CD4-positive, alpha-beta T cell treated with Interleukin-17A for 1 hour (primary cell): ENCODE measurements at regions not wholly inside any gene's neighbourhood (a gene's known extent, or its start where the extent isn't known, plus 50 kb on each side); places are given as distances from the start of the nearest gene placed in this dataset.
A peak's percentile ranks its signal among the peaks of the same experiment; 100 is the strongest.

Experiments
- DNase-seq: peaks from one replicate; pipeline ENCODE4 v3.0.0-alpha.2; 2020

GRCh38 chr5:67435032-67435431 is 238.4 kb upstream of the CD180 start:
- no peak for DNase-seq

GRCh38 chr5:67434466-67434865 is 237.9 kb upstream of the CD180 start:
- DNase-seq = no peak

- DNase-seq = no peak
These were observed 236.0 kb upstream of the CD180 start for GRCh38 chr5:67432606-67433005.

- no peak for DNase-seq
These were observed 234.6 kb upstream of the CD180 start for GRCh38 chr5:67431191-67431590.

- DNase-seq = no peak
These were observed 231.3 kb upstream of the CD180 start for GRCh38 chr5:67427850-67428298.

GRCh38 chr5:67426961-67427849 is 230.6 kb upstream of the CD180 start:
- no peak for DNase-seq

GRCh38 chr5:67425514-67425913 is 228.9 kb upstream of the CD180 start:
- no peak for DNase-seq

GRCh38 chr5:67417839-67418238 is 221.2 kb upstream of the CD180 start:
- DNase-seq = no peak

GRCh38 chr5:67416986-67417385 is 220.4 kb upstream of the CD180 start:
- no peak for DNase-seq

GRCh38 chr5:67416133-67416937 is 219.7 kb upstream of the CD180 start:
- peak; percentile 11 for DNase-seq

- no peak for DNase-seq
These were observed 218.1 kb upstream of the CD180 start for GRCh38 chr5:67414712-67415111.

- no peak for DNase-seq
These were observed 217.1 kb upstream of the CD180 start for GRCh38 chr5:67413721-67414120.

GRCh38 chr5:67409126-67409777 is 212.7 kb upstream of the CD180 start:
- DNase-seq = no peak

GRCh38 chr5:67407979-67408378 is 211.4 kb upstream of the CD180 start:
- no peak for DNase-seq

- no peak for DNase-seq
These were observed 209.2 kb upstream of the CD180 start for GRCh38 chr5:67405755-67406154.

GRCh38 chr5:67405101-67405364 is 208.4 kb upstream of the CD180 start:
- no peak for DNase-seq

GRCh38 chr5:67404256-67405100 is 207.9 kb upstream of the CD180 start:
- DNase-seq = no peak

GRCh38 chr5:67402526-67402925 is 205.9 kb upstream of the CD180 start:
- no peak for DNase-seq

GRCh38 chr5:67401172-67401571 is 204.6 kb upstream of the CD180 start:
- DNase-seq = no peak

- no peak for DNase-seq
These were observed 204.2 kb upstream of the CD180 start for GRCh38 chr5:67400752-67401151.

- DNase-seq = no peak
These were observed 199.3 kb upstream of the CD180 start for GRCh38 chr5:67395790-67396418.

GRCh38 chr5:67393211-67393610 is 196.6 kb upstream of the CD180 start:
- no peak for DNase-seq
